Bone marrow (tissue), 2 donors: ENCODE measurements at regions not wholly inside any gene's neighbourhood (a gene's known extent, or its start where the extent isn't known, plus 50 kb on each side); places are given as distances from the start of the nearest gene placed in this dataset.
"Not testable (repeated sequence)": the region's sequence is repeated elsewhere in the genome, so short reads cannot be mapped to it uniquely, and the experiment has no call there.

Experiments
- DNase-seq, 2 donors: peaks; one replicate each; lab custom pipeline; 2025; lab: John Stamatoyannopoulos, UW

DNA sequence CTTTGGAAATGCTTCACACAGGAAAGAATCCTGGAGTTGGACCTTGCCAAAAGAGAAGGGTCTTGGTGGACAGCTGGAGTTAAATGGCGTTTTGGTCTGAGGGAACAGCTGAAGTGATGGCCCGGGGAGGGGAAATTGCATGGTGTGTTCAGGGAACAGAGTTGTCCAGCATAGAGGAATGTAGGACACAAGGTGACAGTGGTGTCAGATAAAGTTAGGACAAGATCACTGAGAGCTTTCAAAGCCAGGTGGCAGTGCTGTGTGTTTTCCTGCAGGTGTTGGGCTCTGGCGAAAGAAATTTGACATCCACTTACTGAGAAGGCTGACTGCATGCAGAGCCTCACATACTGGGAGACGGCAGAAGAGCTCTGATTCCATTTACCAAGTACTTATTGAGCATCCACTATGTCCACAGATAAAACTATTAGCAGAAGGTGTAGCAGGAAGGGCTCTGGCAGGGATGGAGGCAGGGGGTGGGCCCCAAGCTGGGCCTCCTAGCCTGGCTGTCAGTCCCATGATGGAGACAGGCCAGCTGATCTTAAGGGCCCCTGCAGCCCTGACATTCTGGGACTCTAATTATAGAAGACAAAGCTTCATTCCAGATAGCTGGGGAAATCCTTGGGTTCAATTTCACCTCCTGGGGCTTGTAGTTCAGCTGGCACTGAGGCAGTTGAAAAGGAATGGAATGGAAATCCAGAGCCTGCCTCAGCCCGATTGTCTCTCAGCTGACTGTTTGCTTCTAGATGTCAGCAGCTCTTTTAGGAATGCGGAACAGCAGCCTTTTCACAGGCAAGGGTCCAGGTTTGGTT is 150.2 kb upstream of the MAMLD1 start:
- DNase-seq = no peak

DNA sequence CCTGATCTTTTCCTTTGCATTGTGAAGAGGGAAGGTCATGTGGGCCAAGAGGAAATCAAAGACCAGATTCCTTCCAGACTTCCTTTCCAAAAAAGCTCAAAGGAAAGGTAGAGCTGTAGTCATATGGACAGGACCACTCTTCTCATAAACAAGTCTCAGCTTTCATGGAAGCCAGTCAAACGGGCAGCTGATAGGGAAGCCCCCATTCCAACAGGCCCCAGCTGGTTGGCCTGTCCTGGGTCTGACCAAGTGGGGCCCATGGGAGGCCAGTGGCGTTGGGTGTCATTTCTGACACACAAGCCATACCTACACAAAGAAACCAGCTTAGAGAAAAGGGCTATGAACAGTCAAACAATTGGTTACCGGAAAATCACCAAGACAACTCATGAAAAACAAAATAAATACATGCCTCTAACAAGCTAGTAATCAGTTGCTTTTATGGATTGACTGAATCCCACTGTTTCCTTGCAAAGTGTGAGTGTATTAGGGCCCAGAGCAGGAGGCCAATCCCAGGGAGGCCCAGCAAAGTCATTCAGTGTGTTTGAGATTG is 149.6 kb upstream of the MAMLD1 start:
- no peak for DNase-seq

DNA sequence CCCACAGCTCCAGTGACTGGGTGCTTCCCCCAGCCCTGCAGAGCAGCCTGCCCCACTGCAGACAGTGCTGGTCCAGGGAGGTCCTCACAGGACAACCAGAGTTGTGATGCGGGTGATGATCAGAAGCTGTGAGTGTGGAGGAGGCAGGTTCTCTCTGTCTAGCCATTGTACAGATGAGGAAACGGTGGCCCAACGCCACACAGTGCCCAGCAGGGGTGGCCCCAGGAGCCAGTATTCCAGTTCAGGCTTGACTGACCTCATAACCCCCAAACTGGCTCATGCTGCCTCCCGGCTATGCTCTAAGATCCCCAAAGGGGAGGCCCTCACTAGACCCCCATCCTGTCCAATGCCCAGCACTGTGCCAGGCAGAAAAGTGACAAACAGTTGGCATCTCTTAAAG is 147.1 kb upstream of the MAMLD1 start:
- DNase-seq = not testable (repeated sequence)

DNA sequence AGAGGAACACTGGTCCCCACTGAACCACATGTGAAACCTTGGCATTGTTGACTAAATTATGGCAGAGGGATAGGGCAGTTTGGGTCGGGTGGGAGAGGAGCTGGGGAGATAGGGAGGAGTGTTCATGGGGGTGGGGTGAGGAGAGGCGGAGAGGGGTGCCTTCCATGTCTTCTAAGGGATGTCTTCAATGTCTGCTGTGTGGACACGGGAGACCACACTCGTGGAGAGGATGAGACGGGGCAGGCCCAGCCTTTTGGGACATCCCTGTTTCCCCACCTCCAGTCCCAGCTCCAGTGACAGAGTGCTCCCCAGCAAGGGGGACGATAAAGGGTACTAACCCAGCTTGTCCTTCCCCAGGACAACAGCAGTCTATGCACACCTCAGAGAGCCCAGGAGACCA is 146.4 kb upstream of the MAMLD1 start:
- no peak for DNase-seq

DNA sequence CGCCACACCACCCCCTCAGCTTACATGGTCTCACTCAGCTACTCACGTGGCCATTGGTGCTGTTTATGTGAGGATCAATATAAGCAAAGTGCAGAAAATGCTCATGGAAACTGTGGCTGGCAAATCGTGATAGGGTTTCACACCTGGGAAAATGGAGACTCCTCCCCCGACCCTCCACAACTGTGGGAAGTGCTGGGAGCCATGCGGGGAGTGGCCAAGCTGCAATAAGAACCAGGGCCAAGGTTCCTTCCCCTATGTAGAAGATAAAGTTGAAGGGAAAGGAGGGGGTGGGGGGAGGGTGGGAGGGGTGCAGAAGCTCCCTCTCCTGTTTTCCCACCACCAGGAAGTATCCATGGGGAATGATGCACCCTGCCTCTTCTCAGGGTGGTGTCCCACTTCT is 145.5 kb upstream of the MAMLD1 start:
- no peak for DNase-seq

DNA sequence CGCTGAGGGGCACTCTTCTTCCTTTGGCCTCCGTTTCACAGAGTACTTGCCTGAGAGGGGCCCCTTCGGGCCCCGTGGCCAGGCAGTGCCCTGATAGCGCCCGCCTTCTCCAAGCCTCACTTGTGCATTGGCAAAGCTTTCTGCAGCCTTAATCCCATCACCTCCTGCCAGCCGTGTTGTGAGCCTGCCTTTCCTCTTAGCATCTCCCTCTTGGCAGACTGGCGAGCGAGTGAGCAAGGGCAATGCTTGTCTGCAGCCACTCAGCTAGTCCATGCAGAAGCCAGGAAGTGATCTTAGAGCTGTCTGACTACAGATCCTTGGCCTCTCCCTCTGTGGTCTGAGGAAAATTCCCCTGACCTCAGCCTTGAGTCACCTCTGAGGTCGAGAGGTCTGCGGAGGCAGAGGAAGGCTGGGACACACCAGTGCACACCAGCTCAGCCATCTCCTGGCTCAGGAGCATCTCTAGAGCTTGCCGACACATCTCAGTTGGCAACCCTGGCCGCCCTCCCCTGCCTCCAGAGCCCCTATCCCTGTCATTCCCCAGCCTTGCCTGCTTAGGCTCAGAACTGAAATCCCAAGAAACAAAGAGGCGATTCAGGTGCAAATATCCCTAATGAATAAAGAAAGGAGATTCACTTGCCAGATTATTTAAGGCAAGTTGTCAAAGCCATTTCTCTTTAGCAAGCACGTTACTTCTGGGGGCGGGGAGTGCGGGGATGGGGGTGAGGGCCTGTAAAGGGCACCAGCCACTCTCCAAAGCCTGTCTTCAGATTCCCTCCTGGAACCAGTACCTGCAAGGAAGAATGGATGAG is 143.5 kb upstream of the MAMLD1 start:
- no peak for DNase-seq

DNA sequence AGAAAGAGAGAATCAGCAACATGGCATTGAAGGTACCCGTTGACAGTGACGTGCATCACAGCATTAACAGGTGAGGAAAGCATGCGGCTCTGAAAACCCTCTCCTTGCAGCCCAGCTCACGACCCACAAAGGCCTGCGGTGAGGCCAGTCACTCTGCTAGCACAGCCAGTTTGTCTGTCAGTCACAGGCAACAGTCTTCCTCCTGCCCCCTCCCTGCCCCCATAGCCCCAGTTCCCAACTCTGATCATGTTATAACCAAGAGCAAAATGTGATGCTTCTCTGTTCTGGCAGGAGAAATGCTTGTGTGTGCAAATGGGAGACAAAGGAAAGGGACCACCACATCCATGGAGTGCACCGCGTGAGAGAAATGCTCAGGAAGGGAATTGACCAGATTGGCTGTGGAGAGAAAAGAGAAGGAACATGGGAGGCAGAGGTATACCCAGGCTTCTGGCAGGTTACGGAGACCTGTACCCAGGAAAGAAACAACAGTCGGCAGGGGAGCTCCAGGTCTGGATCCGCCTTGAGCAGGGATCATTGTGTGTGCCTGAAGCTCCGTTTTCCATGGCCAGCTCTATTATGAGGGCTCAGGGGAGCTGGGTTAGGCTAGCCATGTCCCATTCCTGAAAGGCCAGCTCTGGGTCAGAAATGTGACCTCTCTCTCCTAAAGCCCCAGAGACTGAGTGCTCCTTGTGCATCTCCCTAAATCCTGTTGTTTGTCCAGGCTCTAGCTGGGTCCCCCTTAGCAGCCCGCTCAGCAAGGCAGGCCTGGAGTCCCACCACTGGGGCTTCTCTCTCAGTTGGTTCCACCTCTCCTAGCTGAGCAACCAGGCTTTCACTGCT is 139.7 kb upstream of the MAMLD1 start:
- no peak for DNase-seq

DNA sequence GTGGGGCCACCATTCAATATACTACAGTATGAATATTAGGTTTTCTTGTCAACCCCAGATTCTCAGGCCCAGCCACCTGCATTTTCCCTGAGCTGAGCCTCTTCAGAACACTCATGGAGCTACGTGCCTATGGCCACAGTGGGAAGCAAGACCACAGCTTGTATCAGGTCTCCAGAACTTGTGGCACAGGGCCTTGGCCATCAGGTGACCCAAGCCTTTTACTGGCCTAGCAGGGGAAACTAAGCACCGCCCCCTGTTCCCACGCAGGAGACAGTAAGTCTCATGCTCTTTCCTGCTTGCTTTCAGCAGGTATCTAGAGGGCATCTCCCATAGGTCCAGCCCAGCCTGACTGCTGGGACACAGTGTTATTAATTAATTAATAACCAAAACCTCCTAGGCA is 138.4 kb upstream of the MAMLD1 start:
- no peak for DNase-seq

DNA sequence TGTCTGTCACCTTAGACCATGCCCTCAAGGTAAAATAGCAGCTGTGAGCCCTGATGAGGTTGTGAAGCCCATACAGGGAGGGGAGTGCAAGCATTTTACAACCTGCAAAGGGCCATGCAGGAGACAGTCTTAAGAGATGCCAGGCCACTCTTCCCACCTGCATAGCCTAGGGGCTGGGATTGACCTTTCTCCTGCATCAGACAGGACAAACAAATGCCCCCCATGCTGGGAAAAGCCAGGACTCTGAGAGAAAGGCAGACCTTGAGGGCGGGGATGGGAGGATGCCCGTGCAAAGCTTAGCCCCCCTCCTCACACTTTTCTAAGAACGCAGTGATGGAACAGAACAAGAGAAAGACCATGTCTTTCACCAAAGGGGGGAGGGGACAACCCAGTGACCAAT is 137.9 kb upstream of the MAMLD1 start:
- DNase-seq = no peak

DNA sequence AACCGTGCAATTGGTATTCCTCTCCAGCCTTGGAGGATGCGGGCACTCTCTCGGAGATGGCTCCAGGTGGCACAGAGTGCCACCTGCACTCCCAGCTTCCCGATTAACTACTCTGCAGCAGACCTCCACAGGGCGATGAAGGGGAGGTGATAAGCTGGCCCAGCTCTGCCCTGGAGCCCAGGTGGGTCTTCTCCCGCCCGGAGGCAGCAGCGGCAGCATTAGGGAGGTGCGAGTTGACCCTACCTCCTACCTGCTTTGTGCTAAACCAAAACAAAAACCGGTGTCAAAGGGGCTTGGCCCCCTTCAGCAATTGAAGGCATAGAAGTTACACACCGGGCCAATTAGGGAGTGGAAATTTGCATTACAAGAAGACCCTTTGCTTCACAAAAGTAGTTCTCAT is 137.4 kb upstream of the MAMLD1 start:
- DNase-seq = no peak

DNA sequence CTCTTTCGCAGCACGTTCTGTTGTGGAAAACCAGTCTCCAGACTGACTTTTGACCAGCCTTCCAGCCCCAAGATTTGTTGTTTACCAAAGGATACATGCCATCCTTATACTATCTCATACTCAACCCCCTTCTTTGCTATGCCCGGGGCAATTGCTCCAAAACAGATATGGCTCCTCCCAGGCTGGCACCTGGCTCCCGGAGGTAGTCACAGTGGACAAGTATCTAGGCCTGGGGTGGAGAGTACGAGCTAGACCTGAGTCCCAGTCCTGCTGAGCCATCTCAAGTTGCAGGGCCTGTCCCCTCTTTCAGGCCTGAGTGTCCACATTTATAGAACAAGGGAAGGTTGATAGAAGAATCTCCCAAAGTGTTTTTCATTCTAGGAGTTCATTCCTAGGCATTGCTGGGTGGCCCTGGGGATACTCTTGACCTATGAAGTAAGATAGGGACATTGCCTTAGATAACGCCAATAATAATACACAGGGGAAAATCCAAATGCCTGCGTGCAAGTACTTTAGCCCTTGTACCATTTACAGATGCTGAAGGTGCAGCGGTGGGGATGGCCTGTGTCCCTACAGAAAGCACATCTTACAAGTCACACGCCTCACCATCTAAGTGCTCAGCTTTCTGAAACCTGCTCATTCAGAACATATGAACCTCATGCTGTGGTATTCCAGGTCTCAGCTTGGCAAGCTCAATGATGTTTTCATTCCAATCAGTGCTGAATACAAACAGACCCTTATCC is 136.7 kb upstream of the MAMLD1 start:
- DNase-seq = no peak

DNA sequence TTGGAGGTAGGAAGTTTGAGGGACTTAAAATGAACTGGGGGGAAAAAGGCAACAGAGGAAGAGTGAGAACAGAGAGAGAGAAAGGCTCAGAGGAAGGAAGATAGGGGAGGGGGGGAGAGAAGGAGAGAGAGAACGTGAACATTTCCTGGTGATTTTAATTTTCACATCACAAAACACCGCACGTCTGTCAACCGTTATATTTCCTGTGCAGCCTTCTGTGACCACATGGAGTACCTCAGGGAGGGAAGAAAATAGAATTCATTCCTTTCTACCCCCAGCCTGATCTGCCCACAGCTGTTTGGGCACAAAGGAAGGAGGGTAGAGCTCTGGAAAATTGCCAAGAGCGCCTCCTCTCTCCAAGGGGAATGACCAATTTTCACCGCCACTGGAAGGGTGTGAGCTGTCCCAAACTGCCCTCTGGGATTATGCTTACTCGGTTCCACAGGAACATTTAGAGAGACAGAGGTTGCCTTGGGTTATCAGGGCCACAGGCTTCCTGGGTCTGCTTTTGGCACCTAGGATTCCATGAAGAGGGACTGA is 135.7 kb upstream of the MAMLD1 start:
- DNase-seq = no peak

DNA sequence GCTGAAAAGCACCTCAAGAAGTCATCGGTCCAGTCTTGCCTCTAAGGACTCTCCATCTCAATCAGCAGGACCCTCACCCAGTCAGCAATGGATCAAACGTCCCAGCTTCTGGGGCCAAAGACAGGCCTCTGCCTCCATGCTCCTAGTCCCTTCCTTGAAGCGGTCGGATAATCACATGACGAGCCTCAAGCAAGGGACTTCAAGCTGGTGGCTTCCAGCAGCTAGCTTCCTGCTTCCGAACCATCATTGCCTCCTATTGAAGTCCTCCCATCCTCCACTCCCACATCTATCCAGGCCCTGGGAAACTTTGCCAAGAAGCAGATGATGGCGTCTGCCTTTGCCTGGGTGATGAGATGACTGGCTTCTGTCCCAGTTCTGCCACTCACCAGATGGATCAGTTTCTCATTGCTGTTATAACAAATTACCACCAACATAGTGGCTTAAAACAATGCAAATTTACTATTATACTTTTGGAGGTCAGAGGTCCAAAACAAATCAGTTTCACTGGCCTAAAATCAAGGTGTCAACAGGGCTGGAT is 135.2 kb upstream of the MAMLD1 start:
- DNase-seq = no peak

DNA sequence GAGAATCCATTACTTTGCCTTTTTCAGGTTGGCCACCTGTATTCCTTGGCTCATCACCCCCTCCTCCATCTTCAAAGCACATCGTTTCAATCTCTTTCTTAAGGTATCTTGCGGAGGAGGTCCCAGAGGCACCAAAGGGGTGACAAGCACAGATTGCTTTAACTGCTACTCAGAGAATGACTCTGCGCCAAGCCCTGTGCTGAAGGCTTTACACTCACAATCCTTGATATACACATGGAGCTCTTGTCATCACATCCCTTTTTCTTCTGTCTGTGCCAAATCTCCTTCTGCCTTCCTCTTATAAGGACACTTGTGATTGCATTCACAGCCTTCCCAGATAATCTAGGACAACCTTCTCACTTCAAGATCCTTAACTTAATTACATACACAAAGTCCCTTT is 134.7 kb upstream of the MAMLD1 start:
- DNase-seq = no peak

DNA sequence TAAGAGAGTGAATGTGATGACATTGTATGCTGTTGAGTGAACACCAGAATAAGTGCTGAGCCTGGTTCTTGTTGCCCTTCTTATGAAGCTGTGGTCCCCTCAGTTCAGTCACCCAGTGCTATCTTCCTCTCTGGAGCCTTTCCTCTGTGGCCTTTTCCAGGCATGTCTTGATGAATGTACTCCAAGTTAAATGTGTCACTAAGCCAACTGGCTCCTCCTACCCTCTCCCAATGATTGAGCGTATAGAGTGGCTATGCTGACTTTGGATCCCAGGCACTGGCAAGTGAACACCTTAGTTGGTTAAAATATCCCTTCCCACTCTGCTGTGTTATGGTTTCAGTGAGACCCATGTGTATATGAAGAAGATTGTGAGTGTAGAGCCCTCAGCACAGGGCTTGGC is 134.1 kb upstream of the MAMLD1 start:
- DNase-seq = no peak

DNA sequence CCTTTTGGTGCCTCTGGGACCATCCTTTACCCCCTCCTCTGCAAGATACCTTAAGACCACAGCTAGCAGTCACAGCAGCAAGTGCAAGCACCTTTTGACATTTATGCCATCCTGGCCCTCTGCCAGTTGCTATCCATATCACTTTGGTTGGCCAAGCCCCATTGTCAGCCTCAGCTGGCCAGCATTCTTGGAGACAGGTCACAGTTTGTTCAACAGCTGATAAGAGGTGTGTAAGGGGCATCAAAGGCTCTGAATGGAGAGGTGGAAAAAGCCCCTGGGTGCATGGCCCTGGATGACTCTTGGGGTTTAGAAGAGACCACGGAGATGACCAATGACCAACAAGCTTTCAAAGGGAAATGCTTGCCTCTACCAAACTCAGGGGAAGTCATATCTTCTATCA is 133.6 kb upstream of the MAMLD1 start:
- no peak for DNase-seq

DNA sequence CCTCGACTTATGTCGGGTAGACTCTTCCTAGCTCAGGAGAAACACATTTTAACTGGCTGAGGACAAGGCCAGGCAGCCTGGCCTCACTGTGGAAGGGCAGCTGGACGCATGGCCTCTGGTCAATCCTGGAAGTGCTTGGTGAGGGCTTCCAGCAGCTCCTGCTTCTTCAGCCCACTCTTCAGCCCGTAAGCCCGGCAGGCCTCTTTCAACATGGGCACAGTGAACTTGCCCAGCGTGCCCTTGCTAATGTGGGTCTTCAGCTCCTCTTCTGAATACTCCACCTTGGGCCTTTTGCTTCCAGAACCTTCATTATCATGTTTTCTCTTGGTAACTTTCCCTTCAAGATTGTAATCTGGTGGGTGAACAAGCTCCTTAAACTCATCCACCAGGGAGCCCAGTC is 132.2 kb upstream of the MAMLD1 start:
- DNase-seq = not testable (repeated sequence)

DNA sequence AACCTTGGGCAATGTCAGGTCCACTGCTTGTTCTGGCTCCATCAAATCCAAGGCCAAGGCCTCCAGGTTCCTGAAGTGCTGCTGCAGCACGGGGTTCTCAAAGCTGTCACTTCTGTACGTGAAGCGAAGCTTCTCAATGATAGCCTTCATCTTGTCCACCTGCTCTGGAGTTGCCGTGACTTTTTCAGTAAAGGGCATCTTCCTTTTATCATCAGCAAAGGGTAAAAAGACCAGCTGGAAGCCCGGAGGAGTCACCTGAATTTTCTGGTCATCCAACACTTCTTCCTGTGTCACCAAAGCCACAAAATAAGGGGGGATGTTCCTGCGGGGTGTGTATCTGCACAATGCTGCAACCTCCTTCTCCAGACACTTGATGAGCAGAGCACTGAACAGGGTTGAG is 131.7 kb upstream of the MAMLD1 start:
- not testable (repeated sequence) for DNase-seq

DNA sequence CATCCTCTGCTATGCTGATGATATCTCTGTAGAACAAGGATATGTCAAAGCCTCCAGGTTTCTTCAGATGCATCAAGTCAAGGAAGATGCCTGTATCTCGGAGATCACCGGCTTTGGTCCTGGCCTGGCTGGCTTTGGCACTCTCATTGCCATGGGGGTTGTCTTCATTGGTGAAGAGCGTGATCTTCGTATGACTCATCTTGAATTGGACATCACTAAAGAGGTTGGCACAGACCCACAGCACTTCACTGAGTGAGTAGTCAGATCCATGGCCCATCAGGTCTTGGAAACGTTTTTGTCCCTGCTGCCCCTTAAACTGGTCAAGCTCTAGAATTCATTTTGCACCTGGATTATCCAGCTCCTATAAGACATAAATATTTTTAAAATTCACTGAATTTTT is 130.9 kb upstream of the MAMLD1 start:
- not testable (repeated sequence) for DNase-seq

DNA sequence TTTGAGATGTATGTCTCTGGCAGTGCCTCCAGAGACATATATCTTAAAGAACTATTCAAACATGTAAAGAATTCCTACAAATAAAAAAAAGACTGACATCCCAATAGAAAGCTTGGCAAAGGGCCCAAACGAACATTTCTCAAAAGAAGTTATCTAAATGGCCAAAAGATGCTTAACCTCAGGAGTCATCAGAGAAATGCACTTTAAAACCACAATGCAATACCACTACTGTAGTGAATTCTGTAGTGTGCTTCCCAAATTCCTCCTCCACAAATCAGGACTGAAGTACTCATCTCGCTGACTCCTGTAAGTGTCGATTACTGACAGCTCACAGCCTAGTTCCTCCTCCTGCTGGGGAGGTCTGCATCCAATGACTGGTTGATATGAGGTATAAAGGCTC is 129.0 kb upstream of the MAMLD1 start:
- no peak for DNase-seq

DNA sequence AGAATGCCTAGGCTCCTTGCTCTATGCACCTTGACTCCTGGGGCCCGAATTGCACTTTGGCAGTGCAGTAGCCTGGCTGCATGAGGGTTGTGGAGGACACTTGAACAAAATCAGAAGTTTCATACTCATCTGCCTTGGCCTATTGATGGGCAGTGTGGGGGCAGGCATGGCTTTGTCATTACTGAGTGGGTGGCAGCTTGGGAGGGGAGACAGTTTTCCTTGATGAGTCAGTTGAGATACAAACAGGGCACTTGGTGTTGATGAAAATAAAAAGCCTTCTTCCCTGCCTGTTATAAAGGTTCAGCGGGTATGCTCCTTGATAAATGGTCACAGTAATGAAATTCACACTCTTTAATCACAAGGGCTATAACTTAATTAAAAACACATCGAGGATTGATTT is 126.8 kb upstream of the MAMLD1 start:
- DNase-seq = no peak
